Stimulated activated CD4-positive, alpha-beta T cell treated with anti-CD3 and anti-CD28 coated beads, Interleukin-15, amount 100 ng/mL, for 24 hours (primary cell): ENCODE measurements at regions not wholly inside any gene's neighbourhood (a gene's known extent, or its start where the extent isn't known, plus 50 kb on each side); places are given as distances from the start of the nearest gene placed in this dataset.

Source experiments
- DNase-seq: peaks from one replicate; pipeline ENCODE4 v3.0.0-alpha.2; 2020

- no peak for DNase-seq
These were observed 107.5 kb upstream of the DYRK2 start for GRCh38 chr12:67540920-67541624.

GRCh38 chr12:67541625-67541991 lies 106.9 kb upstream of the DYRK2 start:
- no peak for DNase-seq

GRCh38 chr12:67543021-67543770 lies 105.3 kb upstream of the DYRK2 start:
- DNase-seq = no peak

- no peak for DNase-seq
These were observed 103.2 kb upstream of the DYRK2 start for GRCh38 chr12:67545298-67545697.

- no peak for DNase-seq
These were observed 101.8 kb upstream of the DYRK2 start for GRCh38 chr12:67546746-67547145.

- peak; percentile 10 for DNase-seq
These were observed 93.3 kb upstream of the DYRK2 start for GRCh38 chr12:67555075-67555717.

GRCh38 chr12:67558775-67559174 lies 89.8 kb upstream of the DYRK2 start:
- no peak for DNase-seq

- no peak for DNase-seq
These were observed 88.8 kb upstream of the DYRK2 start for GRCh38 chr12:67559751-67560150.

- no peak for DNase-seq
These were observed 85.8 kb upstream of the DYRK2 start for GRCh38 chr12:67562513-67563287.

- DNase-seq = no peak
These were observed 80.5 kb upstream of the DYRK2 start for GRCh38 chr12:67568055-67568454.

GRCh38 chr12:67572492-67572891 lies 76.1 kb upstream of the DYRK2 start:
- no peak for DNase-seq

GRCh38 chr12:67573566-67573965 lies 75.0 kb upstream of the DYRK2 start:
- DNase-seq = no peak

GRCh38 chr12:67578976-67579661 lies 69.4 kb upstream of the DYRK2 start:
- DNase-seq = no peak

GRCh38 chr12:67579662-67580003 lies 68.9 kb upstream of the DYRK2 start:
- no peak for DNase-seq

- no peak for DNase-seq
These were observed 66.2 kb upstream of the DYRK2 start for GRCh38 chr12:67582238-67582834.

- no peak for DNase-seq
These were observed 65.7 kb upstream of the DYRK2 start for GRCh38 chr12:67582844-67583243.

- DNase-seq = no peak
These were observed 61.6 kb upstream of the DYRK2 start for GRCh38 chr12:67586951-67587350.

- DNase-seq = no peak
These were observed 59.5 kb upstream of the DYRK2 start for GRCh38 chr12:67589078-67589477.

GRCh38 chr12:67590149-67590790 lies 58.3 kb upstream of the DYRK2 start:
- DNase-seq = peak; percentile 18

GRCh38 chr12:67592228-67593011 lies 56.1 kb upstream of the DYRK2 start:
- DNase-seq = no peak

- no peak for DNase-seq
These were observed 55.5 kb upstream of the DYRK2 start for GRCh38 chr12:67593041-67593440.
